COR-L47 (cell line): ENCODE measurements at regions not wholly inside any gene's neighbourhood (a gene's known extent, or its start where the extent isn't known, plus 50 kb on each side); places are given as distances from the start of the nearest gene placed in this dataset.
A peak's percentile ranks its signal among the peaks of the same experiment; 100 is the strongest.

Source experiments
- DNase-seq: peaks from one replicate; lab custom pipeline; 2025; lab: John Stamatoyannopoulos, UW

DNA sequence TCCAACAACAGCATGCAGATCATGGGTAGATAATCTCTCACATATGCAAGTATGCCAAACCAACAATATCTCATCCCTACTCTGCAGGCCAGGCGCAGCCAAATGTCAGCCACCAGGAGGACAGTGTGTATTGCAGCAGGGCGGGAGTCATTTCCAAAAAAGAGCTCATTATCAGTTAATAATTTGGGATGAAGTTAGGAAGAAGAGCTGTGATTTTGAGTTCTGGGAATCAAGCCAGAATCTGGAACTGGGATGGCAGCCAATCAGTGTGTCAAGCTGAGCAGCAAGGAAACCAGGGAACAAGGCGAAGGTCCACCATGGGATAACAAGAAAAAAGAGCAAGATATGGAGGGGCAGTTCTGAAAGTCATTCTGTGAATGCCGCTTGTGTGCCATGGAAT is 88.2 kb upstream of the CAMK2D start:
- peak; percentile 66 for DNase-seq

DNA sequence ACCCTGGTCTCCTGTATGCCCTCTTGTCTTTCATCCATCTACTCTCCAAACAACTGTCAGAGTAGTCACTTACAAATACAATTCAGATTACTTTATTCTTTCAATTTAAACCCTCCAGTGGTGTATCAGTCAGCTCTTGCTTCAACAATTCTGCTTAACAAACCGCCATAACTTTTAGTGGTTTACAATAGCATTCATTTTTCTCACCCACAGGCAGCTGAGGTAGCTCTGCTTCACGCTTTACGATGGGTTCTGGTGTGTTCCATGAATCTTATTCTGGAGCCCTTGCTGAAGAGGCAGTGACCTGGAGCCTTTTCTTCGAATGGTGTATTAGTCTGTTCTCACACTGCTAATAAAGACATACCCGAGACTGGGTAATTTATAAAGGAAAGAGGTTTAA is 86.2 kb upstream of the CAMK2D start:
- no peak for DNase-seq

DNA sequence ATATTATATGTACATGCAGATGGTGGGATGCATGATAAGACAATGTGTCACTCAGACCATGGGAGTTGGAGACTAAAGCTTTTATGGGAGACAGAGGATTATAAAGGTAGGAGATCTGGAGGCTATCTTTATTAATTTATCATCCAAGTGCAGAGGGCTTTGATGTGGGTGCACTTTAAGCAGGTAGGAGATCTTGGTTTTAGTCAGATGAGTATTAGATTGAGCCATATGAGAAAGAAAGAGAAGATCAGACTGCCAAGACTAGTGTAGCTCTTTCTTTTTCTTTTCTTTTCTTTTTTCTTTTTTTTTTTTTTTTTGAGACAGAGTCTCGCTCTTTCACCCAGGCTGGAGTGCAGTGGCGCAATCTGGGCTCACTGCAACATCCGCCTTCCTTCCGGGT is 84.9 kb upstream of the CAMK2D start:
- no peak for DNase-seq

DNA sequence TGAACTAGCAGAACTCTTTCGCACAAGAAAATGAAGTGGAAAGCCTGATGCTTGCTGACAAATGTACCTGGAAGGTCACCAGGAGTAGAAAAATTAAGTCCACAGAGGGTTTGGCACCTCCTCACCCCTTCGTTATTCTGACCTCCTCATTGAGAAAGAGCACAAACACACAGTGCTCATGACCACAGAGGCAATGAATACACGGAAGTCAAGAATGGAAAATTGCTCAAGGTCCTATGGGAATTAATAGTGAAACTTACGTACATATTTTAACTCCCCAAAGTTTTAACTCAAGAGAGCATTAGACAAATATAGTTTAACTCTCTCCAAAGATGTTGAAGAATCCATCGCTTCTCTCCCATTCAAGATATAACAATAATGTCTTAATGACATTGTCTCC is 83.6 kb upstream of the CAMK2D start:
- DNase-seq: no peak

DNA sequence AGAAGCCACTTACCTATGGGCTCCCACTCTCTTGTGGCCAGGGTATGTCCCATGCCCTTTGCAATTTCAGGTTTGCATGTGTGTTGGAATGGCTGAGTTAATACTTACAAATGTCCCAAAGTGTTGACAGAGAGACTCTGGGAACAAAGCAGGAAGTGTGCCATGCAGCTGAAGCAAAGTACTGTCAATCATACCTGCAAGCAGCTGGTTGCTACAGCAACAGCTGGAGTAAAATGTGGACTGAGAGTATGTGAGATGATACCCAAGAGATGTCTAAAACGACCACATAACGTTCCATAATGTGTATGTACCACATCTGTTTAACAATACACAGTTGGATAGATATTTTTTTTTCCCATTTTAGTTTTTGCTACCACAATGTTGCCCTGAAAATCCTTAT is 82.8 kb upstream of the CAMK2D start:
- no peak for DNase-seq

DNA sequence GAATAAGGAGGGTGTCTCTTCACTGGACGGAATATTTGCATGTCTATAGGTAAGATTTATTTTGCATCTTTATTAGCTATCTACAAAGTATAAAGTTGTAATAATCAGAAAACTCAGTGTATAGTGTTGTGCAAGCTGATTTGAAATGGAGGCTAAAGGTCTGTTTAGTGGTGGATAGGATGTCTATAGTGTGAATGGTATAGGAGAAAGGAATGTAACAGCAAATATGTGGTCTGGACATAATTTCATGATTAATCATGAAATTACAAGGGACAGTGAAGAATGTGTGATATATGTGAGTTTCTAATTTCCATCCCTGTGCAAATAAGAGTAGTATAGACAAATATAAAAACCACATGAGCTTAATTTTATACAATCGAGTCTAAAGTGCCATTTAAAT is 79.3 kb upstream of the CAMK2D start:
- DNase-seq: no peak

DNA sequence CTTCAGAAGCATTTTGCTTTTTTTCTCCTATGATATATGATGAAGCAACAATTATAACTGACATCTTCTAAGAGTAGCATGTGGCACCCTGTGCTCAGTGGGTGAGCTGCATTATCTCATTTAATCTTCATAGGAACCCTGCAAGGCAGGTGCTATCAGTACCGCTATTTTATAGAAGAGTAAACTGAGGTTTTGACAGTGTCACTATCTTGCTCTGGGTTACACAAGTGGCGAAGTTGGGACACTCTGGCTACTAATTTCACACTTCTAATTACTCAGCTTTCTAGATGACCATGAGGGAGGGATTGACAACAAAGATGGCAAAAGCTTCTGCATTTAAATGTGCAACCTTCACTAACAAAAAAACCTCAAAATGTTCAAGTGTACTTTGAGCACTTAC is 76.9 kb upstream of the CAMK2D start:
- DNase-seq: no peak

DNA sequence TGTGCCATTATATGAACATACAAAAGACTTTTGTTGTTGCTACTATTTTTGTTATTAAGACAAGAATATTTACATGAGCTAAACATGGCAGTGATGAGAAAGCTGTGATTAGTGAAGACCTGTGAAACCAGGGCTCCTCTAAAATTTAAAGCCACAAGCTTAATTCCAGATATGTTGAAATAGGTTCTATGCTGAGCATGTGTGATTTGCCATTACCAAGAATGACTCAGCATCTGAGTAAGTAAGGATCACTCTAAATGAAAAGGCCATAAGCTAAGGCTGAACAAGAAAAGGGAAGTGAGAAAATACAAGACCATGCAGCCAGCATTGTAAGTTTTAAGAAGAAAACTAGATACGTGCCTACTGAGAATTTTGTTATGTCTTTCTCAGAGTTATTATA is 75.9 kb upstream of the CAMK2D start:
- DNase-seq: no peak

DNA sequence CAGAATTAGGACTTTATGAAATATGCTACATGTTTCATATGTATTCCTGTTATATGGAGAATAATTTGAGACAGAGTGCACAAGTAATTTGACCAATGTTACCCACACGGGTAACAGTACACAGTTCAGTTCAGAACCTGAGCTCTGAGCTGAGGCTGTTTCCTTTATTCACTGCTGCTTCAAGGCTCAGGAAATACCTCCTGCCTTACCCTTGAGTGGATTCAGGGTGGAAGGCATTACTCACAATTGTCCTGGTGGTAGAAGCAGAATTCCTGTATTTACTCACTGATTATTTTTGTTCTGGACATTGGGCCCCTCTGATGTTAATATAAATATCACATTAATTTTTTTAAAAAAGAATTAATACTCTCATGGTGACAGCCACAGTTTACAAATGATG is 73.5 kb upstream of the CAMK2D start:
- DNase-seq: no peak

DNA sequence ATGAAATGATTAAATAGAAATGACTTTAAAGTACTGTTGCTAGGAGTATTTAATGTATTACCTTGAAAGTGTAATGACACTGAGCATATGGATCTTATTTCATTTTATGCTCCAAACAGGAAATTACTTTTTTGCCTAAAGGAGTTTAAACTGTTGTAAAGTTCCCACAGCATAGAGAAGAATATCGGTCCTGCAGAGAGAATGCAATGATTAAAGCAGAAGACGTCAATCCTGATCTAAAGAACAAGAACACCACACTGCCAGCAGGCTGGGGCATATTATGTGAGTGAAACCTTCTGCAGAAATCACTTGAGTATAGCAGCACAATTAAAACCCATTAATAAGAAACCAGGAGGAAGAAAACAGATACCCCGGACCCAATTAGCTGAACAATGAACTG is 72.8 kb upstream of the CAMK2D start:
- DNase-seq: no peak

DNA sequence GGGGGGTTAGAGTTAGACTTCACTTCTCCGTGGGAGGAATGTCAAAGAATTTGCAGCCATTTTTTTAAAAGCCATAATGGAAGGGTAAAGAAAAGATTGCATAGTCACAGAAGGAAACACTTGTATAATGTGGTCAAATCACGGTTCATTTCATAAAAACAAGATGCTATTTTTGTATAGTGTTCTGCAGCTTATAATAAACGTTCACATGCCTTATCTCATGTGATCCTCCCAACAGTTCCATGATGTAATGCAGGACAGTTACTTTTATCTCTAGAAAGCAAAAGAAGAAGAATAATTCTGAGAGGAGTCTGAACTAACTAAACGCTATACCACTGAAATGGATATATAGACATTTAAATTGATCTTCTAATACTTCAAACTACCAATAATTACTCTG is 71.3 kb upstream of the CAMK2D start:
- DNase-seq: no peak

DNA sequence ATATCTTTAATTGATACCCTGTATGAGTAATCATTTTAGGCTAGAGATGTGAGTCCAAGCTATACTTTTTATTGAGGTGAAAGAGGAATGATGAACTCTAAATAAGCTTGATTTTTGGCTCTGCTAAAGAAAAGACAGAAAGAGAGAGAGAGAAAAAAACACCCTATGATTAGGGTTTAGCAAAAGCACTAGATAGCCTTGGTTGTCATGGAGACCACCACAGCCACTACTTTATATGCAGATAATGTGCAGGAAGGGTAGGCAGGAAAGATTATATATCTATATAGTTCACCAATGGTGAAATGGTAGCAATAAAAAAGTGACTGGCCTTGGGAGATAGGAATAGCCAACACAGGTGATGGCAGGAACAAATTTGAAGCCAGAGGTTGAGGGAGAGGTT is 69.9 kb upstream of the CAMK2D start:
- peak; percentile 14 for DNase-seq

DNA sequence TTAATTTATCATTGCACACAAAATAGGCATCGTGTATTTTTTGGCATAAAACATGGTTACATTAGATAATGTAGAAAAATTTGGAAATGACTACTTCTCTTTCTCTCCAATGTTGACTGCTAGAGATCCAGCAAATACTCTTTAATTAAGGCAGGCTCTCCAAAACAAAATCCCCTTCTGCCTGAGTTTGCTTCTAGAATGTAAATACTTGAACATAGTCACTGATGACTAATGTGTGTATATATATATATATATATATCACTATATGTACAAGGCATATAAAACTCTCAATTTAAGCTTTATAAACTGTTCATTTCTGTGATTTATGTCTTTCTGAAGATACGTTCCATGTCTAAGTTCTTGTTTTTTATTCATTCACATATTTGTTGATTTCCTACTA is 67.2 kb upstream of the CAMK2D start:
- DNase-seq: no peak

DNA sequence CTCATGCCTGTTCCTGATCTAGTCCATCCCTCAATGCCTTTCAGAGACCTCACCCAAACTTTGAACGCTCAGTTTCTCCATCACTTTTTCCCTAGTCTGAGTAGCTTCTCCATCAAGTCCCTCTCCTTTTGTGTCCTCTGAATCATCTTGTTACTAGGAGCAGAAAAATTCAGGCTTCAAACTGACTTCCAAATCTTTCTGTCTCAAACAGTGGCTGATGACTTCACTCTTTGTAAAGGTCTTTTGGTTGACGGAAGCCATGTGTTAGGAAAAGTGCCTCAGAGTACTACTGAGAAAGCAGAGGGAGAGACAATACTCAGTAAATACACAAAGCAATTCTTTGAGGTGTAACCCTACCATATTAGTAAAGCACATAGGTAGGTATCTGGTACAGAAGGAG is 65.7 kb upstream of the CAMK2D start:
- no peak for DNase-seq

DNA sequence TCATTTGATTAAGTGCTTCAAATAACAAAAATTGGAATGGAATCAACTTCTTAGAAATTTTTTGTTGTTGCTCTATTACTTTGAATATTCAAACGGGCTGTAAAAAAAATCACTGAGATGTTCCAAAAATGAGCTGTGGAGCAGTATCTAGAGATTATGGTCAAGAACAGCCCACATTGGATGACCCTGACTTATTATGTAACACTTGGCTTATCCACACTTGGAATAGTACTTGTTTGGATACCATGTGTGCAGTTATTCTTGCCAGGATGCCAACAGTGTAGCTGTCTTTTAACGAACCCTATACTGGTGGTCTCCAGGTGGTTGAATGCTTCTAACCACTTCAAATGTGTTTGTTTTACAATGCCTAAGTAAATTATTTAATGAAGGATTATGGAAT is 64.9 kb upstream of the CAMK2D start:
- no peak for DNase-seq

DNA sequence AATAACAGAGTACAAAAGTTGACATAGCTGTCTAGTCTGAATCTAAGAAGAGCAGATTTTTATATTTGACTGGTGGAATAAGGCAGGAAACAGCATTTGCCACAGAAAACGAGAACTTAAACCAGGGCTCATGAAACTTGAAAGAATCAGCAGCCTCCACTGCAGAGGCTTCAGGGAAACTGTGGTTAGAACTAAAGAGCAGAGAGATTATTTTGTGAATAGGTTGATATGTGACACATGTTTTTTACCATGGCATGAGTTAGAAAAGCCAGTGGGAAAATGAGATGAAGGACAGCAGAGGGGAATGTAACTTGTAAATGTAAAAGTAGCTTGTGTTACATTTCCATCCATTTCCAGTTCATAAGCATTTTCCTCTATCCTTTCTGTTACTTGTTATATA is 63.7 kb upstream of the CAMK2D start:
- no peak for DNase-seq

DNA sequence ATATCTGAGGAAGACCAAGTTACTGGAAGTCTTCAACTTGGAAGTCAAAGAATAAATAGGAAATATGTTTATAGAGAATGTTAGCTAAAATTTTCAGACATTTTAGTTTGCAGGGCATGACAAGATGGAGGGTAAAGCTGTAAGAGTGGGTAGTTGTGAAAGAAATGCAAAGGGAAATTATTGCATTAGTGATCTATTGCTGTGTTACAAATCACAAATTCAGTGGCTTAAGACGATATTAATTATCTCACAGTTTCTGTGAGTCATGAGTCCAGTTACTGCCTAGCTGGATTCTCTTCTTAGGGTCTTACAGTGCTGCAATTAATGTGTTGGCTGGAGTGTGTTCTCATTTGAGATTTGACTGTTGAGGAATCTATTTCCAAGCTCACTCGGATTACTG is 62.9 kb upstream of the CAMK2D start:
- no peak for DNase-seq

DNA sequence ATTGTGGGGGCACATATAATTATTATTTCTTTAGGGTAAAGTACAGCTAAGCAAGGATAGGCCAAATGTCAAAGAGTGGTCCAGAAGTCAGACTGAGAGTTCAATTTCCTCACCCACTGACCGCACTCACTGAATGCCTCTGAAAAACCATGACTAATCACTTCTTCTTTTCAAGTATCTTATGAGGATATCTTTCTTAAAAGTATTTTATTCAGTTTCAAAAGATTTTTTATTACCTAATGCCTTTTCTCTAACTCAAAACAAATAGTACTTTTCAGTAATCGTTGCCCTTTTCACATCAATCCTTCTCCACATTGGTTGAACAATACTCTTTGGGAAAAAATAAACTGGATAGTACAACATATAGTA is 61.7 kb upstream of the CAMK2D start:
- no peak for DNase-seq

DNA sequence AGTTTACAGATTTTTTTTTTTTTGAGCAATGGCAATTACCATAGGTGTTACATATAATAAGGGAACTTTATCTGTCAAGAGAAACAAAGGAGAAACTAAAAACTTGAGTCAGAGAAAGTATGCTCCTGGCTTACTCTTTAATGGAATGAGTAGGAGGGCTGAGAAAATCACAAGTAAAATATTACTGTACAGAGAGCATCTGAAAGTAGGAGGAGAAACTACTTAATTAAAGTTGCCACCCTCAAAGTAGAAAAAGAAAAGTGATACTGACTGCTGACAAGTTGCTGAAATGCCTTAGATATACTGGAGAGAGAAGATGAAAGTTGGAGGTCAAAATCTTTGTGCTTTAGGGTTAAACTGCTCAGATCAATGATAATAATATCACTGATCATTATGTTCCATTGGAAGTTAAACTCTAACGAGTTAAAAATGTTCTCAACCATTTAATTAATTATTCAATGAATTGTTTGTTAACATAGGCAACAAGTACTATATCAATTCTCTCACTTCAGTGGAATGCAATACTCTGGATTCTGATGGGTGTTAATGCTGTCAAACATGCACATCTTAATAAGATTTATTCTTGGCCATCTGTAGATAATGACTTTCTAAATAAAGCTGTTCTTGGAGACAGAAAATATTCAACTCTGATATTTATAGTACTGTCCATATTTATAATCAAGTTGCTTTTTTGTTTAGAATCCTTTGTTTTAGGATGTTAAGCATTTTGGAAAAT is 61.2 kb upstream of the CAMK2D start:
- no peak for DNase-seq

DNA sequence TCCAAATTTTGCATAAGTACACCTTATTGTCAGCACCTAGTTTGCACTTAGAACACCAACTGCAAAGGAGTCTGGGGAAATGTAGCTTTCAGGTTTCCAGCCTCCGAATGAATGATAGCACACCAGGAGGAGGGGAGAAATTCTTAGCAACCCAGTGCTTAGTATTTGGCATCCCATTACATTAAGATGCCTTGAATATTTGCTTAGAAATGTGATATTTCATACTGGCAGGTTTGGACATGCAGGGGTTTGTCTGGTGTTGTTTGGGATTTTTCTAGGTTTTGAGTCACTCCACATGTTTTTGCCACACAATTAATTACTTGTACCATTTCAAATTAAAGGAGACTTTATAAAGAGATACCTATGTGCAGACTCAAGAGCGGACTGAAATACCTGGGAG is 60.3 kb upstream of the CAMK2D start:
- no peak for DNase-seq

DNA sequence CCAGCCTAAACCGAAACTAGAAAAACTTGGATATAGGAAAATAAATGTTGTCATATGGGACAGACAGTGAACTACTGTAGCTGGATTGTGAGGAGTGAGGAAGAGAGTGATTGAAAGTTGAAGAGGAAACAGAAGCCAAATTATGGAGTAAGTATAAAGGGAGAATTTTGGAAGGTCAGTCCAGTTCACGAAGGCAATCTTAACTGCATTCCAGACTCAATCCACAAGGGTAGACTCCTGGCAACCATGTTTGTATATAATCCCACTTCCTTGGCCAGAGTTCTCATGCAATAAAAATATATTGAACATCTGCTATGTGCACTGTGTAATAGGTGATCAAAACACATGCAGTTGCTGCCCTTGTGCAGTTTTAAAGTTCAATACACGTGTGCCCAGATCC is 58.6 kb upstream of the CAMK2D start:
- DNase-seq: no peak

DNA sequence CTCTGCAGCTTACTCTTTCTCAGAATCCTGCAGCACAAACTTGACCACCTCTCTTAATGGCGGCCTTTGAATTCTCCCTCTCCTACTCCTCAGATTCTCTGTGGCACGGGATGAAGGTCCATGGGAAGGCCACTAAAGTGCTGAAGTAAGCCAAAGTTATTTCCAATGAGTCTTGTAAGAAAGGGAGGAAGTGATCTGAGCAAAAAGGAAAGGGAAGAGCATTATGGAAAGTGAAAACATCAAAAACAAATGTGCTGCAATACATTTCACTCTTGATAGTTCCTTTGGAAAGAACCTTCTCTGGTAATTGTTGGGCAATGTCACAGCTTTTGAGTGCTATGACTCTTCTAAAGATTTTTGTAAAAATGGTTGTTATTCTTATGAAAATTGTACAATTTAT is 54.3 kb upstream of the CAMK2D start:
- DNase-seq: no peak

DNA sequence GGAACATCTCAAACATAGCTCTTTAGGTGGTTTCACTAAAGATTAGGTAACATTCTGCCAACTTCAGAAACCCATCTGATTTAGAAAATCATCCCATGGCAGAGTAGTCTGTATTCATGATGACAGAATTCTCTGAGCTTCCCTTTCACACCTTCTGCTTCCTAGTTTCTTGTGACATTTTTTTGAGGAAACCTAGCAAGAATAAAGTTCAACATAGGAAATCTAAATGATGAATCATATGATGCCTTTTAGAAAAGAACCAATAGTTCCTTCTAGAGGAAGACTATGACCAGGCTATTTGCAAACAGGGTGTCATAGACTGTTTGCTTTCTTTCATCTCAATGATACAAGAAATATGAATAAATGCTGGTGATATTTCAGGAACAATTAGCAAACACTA is 49.8 kb upstream of the CAMK2D start:
- DNase-seq: no peak
